NCI-H2107 (cell line): ENCODE measurements at regions not wholly inside any gene's neighbourhood (a gene's known extent, or its start where the extent isn't known, plus 50 kb on each side); places are given as distances from the start of the nearest gene placed in this dataset.

Source experiments
- DNase-seq: peaks from one replicate; lab custom pipeline; 2025; lab: John Stamatoyannopoulos, UW

- no peak for DNase-seq
Measured at GRCh38 chr7:115273139-115273772, 351.4 kb downstream of the MDFIC start.

GRCh38 chr7:115271332-115272235 is 349.7 kb downstream of the MDFIC start:
- DNase-seq = no peak

GRCh38 chr7:115269486-115269885 is 347.6 kb downstream of the MDFIC start:
- no peak for DNase-seq

DNA sequence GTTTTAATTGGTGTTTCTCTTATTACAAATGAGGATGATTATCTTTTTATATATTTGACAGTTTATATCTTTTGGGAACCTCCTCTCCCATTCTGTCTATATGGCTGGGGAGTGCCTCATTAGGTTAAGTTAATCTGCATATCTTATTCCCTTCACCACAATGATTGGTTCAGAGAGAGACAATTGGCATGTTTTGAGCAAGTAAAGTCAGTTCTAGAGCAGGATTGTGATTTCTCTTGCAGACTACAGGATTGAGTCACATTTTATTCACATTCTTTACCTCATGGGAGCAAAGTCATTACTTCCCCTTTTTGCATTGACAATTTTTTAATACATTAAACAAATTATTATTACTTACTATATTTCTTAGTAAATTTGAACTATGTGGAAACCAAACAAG is 345.6 kb downstream of the MDFIC start:
- no peak for DNase-seq

DNA sequence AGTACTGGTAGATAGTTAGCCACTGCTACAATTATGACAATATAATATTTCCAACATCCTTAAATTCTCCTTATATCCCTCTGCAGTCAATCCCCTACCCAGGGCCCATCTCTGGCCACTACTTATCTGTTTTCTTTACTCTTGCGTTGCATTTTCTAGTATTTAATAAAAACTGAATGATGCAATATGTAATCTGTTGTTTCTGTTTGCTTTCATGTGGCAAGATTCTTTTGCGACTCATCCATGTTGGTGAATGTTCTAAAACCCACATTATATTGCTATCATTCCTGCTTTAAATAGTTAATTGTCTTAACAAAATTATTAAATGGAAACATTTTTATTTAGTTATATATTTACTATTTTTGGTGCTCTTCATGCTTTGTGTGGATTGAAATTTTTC is 338.5 kb downstream of the MDFIC start:
- DNase-seq = no peak

DNA sequence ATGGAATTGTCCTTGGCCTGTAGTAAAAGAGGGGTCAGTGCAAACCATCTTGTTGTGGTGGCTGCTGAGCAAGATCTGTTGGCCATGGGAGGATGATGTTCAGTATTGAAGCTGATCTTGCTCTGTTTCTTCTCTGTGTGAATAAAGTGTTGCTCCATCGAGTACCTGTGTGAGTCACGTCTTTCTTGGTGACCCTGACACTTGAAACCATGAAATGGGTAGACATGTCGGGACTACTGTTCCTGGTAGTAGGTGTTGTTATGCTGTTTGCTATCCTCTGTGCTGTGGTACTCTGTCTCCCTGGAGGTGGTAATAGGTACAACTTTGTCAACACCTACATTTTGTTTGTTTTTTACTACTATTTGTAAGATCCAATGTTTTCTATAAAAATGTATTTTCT is 330.6 kb downstream of the MDFIC start:
- DNase-seq = no peak

- no peak for DNase-seq
Measured at GRCh38 chr7:115249080-115249479, 327.2 kb downstream of the MDFIC start.

DNA sequence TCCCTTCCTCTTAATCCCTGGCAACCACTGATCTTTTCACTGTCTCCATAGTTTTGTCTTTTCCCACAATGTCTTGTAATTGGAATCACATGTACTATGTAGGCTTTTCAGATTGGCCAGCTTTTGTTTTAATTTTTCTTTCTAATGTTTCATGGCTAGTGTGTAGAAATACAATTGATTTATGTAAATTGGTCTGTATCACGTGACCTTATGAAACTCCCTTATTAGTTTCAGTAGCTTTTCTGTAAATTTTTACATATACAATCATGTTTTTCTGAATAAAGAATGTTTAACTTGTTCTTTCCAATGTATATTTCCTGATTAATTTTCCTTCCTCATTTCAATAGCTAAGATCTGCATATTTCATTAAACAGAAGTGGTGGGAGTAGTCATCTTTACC is 319.3 kb downstream of the MDFIC start:
- no peak for DNase-seq

DNA sequence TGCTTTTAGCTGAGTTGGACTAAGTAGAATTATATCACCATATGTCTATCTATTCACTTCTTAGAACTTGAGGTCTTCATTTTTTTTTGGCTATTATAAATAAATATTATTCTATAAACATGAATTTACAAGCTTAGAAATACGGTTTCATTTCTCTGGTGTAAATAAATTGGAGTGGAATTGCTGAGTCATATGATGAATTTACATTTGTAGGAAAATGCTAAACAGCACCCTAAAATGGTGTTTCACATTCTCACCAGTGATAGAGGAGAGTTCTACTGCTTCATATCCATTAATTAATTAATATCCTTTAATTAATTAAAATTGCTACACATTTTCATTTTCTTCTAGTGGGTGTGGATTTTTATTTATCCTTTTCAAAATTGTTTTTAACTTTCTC is 318.3 kb downstream of the MDFIC start:
- DNase-seq = no peak

- no peak for DNase-seq
Measured at GRCh38 chr7:115235075-115235474, 313.2 kb downstream of the MDFIC start.

- DNase-seq = no peak
Measured at GRCh38 chr7:115233809-115234208, 311.9 kb downstream of the MDFIC start.

DNA sequence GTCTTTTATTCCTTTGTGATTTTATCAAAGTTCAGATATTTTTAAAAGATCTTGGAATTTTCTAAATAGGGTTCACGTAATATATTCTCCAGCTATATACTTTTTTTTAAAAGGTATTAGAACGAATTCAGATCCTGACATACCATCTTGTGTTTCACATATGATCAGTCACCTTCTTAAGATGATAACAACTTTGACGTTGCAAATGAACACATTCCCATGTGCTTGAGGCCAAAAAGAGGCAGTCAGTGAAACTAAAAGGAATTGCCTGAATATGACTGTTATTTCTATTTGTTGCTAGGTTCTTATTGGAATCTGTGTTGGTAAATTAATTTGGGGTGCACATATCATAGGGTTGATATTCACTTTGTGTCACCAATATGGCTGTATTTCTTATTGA is 310.1 kb downstream of the MDFIC start:
- DNase-seq = no peak

- DNase-seq = peak; percentile 45
Measured at GRCh38 chr7:115230882-115231571, 309.1 kb downstream of the MDFIC start.

GRCh38 chr7:115229401-115230105 is 307.7 kb downstream of the MDFIC start:
- DNase-seq = no peak

DNA sequence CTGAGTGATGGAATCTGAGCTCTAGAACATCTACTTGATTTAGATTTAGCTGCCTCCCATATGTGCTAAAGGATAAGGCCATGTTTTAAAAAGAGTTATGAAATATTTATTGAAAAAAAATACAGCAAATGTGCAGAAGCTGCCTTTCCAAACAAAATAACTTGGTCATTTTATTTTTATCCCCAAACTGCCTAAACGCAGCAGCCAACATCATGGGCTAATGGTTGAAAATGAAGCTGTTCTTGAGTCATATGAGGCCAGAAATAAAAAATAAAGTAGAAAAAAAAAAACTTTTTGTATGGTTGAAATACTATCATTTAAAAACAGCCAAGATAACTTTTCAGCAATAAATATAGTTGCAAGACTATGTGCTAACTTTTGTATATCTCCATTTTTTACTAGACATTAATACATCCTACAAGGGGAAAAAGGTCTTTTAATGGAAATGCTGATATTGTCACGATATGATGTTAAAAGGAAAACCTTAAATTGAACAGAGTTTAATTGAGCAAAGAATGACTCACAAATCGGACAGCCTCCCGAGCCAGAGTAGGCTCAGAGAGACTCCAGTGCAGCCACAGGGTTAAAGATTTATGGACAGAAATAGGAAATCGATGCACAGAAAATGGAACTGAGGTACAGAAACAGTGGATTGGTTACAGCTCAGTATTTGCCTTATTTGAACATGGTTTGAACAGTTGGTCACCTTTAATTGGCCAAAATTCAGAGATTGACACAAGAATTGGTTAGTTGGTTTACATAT is 305.8 kb downstream of the MDFIC start:
- no peak for DNase-seq

DNA sequence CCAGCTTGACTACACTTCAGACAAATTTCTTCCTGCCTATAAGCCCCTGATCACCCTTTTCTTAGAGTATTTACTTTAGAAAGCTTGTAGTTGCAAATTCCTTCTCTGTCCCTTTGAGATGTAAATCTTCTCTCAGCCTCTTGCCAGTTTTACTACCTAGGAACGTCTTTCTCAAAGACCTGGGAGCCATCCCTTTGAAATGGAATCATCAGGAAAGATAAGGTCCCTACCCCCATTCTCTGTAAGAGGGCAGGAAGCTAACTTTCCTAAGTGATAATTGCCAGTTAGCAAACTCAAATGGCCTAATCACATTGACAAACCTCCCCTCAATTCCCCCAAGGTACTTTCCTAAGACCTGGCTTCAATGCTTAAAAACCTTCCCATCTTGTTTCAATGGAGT is 304.5 kb downstream of the MDFIC start:
- DNase-seq = no peak

- peak; percentile 46 for DNase-seq
Measured at GRCh38 chr7:115224922-115225321, 303.0 kb downstream of the MDFIC start.

DNA sequence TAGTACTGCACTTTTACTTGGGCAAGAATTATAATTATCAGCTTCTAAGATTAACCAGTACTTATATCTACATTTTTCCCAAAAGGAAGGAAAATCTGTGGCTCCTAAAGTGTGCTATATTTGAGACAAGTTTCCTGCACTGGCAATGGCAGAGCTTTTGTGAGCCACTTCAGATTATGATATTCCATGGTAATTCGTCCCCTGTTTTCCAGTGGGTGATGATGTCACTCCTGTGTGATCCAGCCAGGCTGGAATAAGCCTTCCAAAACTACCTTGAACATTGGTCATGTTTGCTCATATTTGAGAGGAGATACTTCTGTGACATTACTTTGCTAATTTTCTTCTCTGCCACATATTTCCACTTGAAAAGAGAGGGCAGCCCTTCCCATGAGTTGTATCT is 302.1 kb downstream of the MDFIC start:
- DNase-seq = no peak

DNA sequence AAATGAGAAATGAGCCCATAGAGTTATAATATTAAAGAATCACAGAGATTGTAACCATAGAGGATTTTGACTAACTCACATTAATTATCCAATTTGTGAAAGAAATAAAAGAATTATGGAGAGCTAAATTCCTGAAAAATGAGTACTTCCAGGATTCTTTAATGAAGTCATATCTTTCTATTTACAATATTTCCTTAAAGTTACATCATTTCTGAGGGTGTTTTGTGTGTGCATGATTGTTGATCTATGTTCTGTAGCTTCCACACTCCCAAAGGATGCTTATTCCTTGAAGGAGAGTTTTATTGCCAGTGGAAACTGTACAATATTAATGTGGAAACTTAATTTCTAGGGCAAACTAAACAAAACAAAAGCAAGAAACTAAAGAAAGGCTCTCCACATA is 299.6 kb downstream of the MDFIC start:
- DNase-seq = no peak

GRCh38 chr7:115218076-115218475 is 296.2 kb downstream of the MDFIC start:
- DNase-seq = no peak

GRCh38 chr7:115217373-115217772 is 295.5 kb downstream of the MDFIC start:
- DNase-seq = no peak

DNA sequence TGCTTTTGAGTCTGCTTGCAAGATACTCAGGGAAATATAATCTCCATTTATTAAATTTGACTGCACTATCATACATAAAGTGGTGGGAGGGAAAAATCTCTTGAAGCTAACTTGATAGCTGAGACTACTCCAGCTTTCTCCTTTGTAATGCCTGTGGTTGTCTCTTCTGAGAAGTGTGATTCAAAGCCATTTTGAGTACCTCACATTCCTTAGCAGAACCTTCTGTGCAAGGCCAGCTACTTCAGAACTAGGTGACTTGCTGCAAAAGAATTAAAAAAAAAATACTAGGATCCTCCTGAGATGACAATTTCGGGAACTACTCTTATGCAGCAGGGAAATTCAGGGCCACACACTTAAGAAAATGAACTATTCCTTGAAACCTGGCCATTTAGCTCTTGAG is 294.8 kb downstream of the MDFIC start:
- no peak for DNase-seq
